Prostate gland (tissue), 2 donors: ENCODE measurements at regions not wholly inside any gene's neighbourhood (a gene's known extent, or its start where the extent isn't known, plus 50 kb on each side); places are given as distances from the start of the nearest gene placed in this dataset.
A peak's percentile ranks its signal among the peaks of the same experiment; 100 is the strongest.

Experiments
- DNase-seq: peaks from one replicate; pipeline ENCODE4 v3.0.0-alpha.2; 2019; ENCODE audit warnings: low spot score
- H3K27ac ChIP-seq, 2 donors: fragments of 200-600 bp; sonication (generic); 2 replicates each; pipeline ENCODE4 v1.5.1; 2017 to 2019
- H3K27me3 ChIP-seq: fragments of 200-600 bp; sonication (generic); replicated peaks from 2 replicates; pipeline ENCODE4 v1.5.1; 2019; ENCODE audit not compliant: insufficient read depth
- H3K36me3 ChIP-seq, 2 donors: fragments of 200-600 bp; sonication (generic); 1 replicate in 1 of 2; 2 replicates in 1 of 2; pipeline versions ENCODE4 v1.5.1 to v1.8.1; 2017 to 2019
- H3K4me1 ChIP-seq: fragments of 200-600 bp; sonication (generic); replicated peaks from 2 replicates; pipeline ENCODE4 v1.5.1; 2019
- H3K4me3 ChIP-seq, 2 donors: fragments of 200-600 bp; sonication (generic); 2 replicates each; pipeline ENCODE4 v1.5.1; 2017 to 2019
- H3K9me3 ChIP-seq: fragments of 200-600 bp; sonication (generic); 2 replicates; pipeline ENCODE4 v1.5.1; 2017
- POLR2A ChIP-seq: fragments of 450-650 bp; IDR thresholded peaks from one replicate; pipeline ENCODE4 v1.6.1; 2016; ENCODE audit warnings: antibody characterized with exemption, mild to moderate bottlenecking
- POLR2AphosphoS5 ChIP-seq: sonication (generic); formaldehyde crosslinking; IDR thresholded peaks from one replicate; pipeline ENCODE4 v1.6.1; 2017; ENCODE audit warnings: antibody characterized with exemption
- WGBS: methylation state at CpG from one replicate; pipeline ENCODE4 v1.1.5; 2018; 5-methylcytosine and 5-hydroxymethylcytosine counted together
- intact Hi-C: fragments of 100-400 bp; cut with DNase I; formaldehyde crosslinking; loops from one replicate; pipeline ENCODE4 v1.14.2; 2022
- TF ChIP-seq, protein P1 (sequence below), 4 experiments: fragments of 200-600 bp in 2 of 4; fragments of 450-650 bp in 2 of 4; sonication (generic) in 2 of 4; IDR thresholded peaks; 1 replicate in 3 of 4; 2 replicates in 1 of 4; pipeline ENCODE4 v1.5.1; 2016 to 2019; ENCODE audit warnings: antibody characterized with exemption in 4 of 4, mild to moderate bottlenecking in 2 of 4, moderate library complexity in 2 of 4

DNA sequence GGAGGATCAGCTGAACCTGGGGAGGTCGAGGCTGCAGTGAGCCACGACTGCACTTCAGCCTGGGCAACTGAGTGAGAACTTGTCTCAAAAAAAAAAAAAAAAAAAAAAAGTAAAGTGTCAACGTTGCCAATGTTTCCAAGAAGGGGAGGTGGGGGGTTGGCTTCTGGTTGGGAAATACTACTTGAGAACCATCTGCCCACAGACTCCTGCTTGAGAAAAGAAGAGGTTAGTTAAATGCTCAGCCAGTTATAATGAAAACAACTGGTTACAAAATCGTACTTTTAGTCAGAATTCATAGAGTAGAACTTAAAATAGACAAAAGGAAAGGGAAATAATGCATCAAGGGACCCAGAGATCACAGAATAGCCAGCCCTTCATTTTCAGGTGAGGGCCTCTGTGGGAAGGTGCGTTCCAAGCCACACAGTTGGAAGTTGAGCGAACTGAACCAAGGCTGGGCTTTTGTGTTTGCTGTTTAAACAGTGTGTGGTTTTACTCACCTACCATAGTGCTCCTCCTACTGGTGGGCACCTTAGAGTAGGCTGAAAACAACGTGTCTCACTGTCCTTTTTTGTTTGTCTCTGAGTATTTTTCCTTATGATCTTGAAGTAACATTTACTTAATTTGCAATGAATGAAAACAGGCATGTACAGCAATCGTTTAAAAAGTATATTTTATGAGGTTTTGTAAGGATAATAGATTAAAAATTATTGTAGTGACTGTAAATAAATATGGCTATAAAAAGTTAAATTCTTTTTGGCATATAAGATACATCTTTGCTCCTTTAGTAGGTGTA lies 200.7 kb downstream of the BCAS1 start:
- intact Hi-C loops = loop anchor here (2.0 to 5.0 kb wide), 2 partner anchors 48 to 291 kb away; no protein-coding TSS in a partner anchor
- Histone ChIP-seq H3K27ac (peak overlapping the region; percentile 65 to 78), H3K9me3 (no peaks in the 10 kb centered on the region), H3K4me1 (peaks cover 16% of the 10 kb centered on the region), H3K4me3 (no peak overlapping the region), H3K27me3 (no peaks in the 10 kb centered on the region), H3K36me3 (no peaks in the 10 kb centered on the region)
- TF ChIP-seq, protein P1, sequence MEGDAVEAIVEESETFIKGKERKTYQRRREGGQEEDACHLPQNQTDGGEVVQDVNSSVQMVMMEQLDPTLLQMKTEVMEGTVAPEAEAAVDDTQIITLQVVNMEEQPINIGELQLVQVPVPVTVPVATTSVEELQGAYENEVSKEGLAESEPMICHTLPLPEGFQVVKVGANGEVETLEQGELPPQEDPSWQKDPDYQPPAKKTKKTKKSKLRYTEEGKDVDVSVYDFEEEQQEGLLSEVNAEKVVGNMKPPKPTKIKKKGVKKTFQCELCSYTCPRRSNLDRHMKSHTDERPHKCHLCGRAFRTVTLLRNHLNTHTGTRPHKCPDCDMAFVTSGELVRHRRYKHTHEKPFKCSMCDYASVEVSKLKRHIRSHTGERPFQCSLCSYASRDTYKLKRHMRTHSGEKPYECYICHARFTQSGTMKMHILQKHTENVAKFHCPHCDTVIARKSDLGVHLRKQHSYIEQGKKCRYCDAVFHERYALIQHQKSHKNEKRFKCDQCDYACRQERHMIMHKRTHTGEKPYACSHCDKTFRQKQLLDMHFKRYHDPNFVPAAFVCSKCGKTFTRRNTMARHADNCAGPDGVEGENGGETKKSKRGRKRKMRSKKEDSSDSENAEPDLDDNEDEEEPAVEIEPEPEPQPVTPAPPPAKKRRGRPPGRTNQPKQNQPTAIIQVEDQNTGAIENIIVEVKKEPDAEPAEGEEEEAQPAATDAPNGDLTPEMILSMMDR (IDR thresholded peaks at IDR 0.05) = peak; percentile 60 to 92 (median 86)
- TF ChIP-seq POLR2A = no peak
- peak; percentile 83 for TF ChIP-seq POLR2AphosphoS5
- peak; percentile 87 for DNase-seq
- 12% methylated on average over 8 of the region's 8 CpGs for WGBS

DNA sequence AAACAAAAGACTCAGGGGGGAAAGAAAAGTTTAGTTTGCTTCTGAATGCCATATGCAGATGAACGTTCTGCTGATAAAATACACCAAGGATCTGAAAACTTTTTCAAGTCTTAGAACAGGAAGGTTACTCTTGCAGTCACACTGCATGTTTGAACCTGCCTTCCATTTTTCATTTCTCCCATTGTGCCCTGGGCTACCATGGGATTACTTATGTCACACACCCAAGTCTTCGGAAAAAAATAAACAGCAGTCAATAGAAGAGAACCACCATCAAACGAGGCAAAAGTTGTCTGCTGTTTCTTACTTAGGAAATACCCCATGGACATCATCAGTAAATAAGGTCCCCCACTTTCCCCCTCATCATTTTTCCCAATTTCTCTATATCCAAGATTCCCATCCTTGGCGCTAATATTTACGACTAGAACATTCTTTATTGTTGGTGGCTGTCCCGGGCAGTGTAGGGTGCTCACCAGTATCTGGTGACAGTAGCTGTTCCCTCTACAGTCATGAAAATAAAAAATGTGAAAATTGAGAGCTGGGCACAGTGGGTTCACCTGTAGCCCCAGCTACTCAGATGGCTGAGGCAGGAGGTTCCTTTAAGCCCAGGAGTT lies 202.5 kb downstream of the BCAS1 start:
- Histone ChIP-seq H3K27ac (peak overlapping the region; percentile 86), H3K27me3 (no peaks in the 10 kb centered on the region), H3K4me3 (no peak overlapping the region), H3K36me3 (no peaks in the 10 kb centered on the region), H3K4me1 (peaks cover 17% of the 10 kb centered on the region), H3K9me3 (no peaks in the 10 kb centered on the region)
- TF ChIP-seq, protein P1 (IDR thresholded peaks at IDR 0.05) = no peak
- peak; percentile 21 for TF ChIP-seq POLR2AphosphoS5
- no peak for TF ChIP-seq POLR2A
- peak; percentile 42 for DNase-seq
- whole genome bisulfite sequencing = 30% methylated on average over 6 of the region's 6 CpGs
- intact Hi-C loops = loop anchor here (2.0 kb wide), 2 partner anchors 39 to 289 kb away; no protein-coding TSS in a partner anchor

DNA sequence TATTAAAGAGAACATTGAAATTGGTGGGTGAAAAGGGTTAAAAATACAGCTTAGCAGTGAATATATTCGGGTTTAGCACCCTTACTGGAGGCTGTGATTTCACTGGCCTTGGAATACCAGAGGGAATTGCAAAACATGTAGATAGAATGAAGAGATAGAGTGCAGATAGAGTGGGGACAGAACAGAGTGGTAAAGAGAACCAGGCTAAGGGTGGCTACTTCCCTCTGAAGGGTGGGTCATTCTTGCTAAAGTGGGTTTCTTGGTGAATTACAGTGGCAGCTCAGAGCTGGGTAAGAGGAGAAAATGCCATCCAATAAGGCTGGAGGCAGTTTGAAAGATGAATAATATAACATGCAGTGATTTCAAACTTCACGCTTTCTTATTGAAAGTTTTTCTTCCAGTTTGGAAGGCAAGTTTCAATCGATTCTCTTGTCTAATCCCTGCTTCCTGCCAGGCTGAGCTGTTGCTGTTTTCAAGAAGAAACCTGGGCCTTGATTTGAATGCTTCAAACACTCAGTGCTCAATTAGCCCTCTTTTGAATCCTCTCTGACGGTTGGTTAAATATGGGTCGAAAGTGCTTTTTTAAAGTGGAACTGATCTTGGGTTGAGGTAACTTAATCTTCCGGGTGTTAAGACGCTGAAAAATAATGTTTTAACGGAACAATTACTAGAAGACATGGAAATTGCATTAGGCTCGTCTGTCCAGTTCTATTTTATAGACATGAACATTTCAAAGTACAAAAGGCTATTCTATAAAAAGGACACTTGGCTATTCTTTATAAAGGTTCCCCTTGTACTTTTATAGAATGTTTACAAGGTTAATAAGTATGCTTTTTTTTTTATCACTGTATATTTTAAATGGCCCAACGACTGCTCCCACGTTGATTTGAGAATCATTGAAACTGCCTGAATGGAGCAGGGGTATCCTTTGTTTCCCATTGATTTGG lies 203.3 kb downstream of the BCAS1 start:
- no peaks in the 10 kb centered on the region for H3K27me3 ChIP-seq
- H3K9me3 ChIP-seq = no peaks in the 10 kb centered on the region
- 10% methylated on average over 11 of the region's 11 CpGs for WGBS
- H3K4me1 ChIP-seq = peaks cover 17% of the 10 kb centered on the region
- no peaks in the 10 kb centered on the region for H3K36me3 ChIP-seq
- H3K4me3 ChIP-seq = no peak overlapping the region
- peak overlapping the region; percentile 86 for H3K27ac ChIP-seq
- intact Hi-C loops = loop anchor here (2.0 kb wide), 1 partner anchor 38 kb away; no protein-coding TSS in a partner anchor
- DNase-seq = no peak
- TF ChIP-seq, protein P1 (IDR thresholded peaks at IDR 0.05) = no peak
- peak; percentile 20 for TF ChIP-seq POLR2AphosphoS5
- no peak for TF ChIP-seq POLR2A

DNA sequence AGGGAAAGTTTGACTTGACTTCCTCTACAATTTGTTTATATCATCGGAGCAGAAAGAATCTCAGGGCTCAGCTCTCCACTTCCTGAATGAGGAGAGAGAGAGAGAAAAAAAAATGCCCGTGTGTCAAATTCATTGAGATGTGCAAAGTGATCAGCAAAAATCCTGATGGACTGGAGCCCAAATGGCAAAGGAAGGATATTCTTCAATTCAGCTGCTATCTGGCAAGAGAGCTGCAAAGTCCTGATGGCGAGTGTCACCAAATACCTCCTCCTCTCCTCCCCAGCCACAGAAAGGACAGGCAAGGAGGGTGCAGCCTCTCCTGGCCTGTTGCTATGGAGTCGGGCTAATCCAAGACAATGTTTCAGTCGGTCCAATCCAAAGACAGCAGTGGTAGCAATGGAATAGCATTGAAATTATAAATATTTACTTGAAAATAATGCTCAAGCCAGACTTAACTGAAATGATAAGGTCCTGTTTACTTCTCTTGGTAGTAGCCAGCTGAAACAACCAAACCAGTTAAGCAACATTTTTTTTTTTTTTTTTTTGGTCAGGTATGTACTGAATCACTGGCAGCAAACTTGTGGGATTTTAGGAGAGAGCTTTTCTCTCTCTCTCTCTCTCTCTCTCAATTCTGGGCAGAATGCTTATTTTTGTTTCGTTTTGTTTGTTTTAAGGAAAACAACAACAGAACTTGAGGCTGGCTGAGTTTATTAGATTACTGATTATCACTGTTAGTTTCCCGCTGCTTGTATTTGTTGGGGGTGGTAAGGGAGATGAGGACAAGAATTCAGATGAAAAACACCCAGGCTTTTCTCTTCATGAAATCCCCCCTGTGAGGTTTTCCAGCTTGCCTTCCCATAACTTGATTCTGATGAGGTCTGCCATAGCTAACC lies 204.2 kb downstream of the BCAS1 start:
- WGBS = 7% methylated on average over 7 of the region's 7 CpGs

More for the DNA sequence above, 204.2 kb downstream of the BCAS1 start:
- peak; percentile 72 for DNase-seq
- Histone ChIP-seq H3K27ac (peak overlapping the region; percentile 86), H3K4me3 (no peak overlapping the region), H3K4me1 (peaks cover 17% of the 10 kb centered on the region), H3K9me3 (no peaks in the 10 kb centered on the region), H3K36me3 (no peaks in the 10 kb centered on the region), H3K27me3 (no peaks in the 10 kb centered on the region)
- intact Hi-C loops = loop anchor here (2.0 kb wide), 1 partner anchor 37 kb away; no protein-coding TSS in a partner anchor
- TF ChIP-seq, protein P1 (IDR thresholded peaks at IDR 0.05) = no peak
- peak; percentile 63 for TF ChIP-seq POLR2AphosphoS5
